Liver (tissue), 8 donors: ENCODE measurements at regions not wholly inside any gene's neighbourhood (a gene's known extent, or its start where the extent isn't known, plus 50 kb on each side); places are given as distances from the start of the nearest gene placed in this dataset.

ENCODE experiments used
- DNase-seq: peaks from one replicate; pipeline ENCODE4 v3.0.0-alpha.2; 2017; ENCODE audit warnings: low spot score
- H3K27ac ChIP-seq, 2 donors: one replicate each; pipeline ENCODE4 v1.7.0; 2013; ENCODE audit warnings: inconsistent platforms in 2 of 2, low read length in 2 of 2, control low read depth in 1 of 2, low read depth in 1 of 2, mild to moderate bottlenecking in 1 of 2
- H3K27me3 ChIP-seq, 4 donors: one replicate each; pipeline versions ENCODE4 v1.6.1 to v1.7.0; 2013; ENCODE audit warnings: low read length in 3 of 4, inconsistent platforms in 1 of 4, mild to moderate bottlenecking in 1 of 4, moderate library complexity in 1 of 4; ENCODE audit not compliant: control insufficient read depth in 4 of 4, insufficient read depth in 4 of 4
- H3K36me3 ChIP-seq, 4 donors: one replicate each; pipeline versions ENCODE4 v1.6.1 to v1.7.0; 2013; ENCODE audit warnings: low read length in 3 of 4, mild to moderate bottlenecking in 3 of 4, low read depth in 1 of 4, moderate library complexity in 1 of 4; ENCODE audit not compliant: control insufficient read depth in 4 of 4, insufficient read depth in 3 of 4
- H3K4me1 ChIP-seq, 4 donors: one replicate each; pipeline versions ENCODE4 v1.6.1 to v1.7.0; 2013; ENCODE audit warnings: low read length in 3 of 4, mild to moderate bottlenecking in 3 of 4, moderate library complexity in 1 of 4; ENCODE audit not compliant: control insufficient read depth in 4 of 4, insufficient read depth in 4 of 4
- H3K4me3 ChIP-seq, 3 donors: one replicate each; pipeline versions ENCODE4 v1.6.1 to v1.7.0; 2013; ENCODE audit warnings: low read length in 3 of 3, control low read depth in 1 of 3, low read depth in 1 of 3, mild to moderate bottlenecking in 1 of 3
- H3K9ac ChIP-seq, 2 donors: one replicate each; pipeline ENCODE4 v1.7.0; 2013; ENCODE audit warnings: low read length in 2 of 2, mild to moderate bottlenecking in 2 of 2, moderate library complexity in 2 of 2, control low read depth in 1 of 2, low read depth in 1 of 2
- H3K9me3 ChIP-seq, 4 donors: one replicate each; pipeline versions ENCODE4 v1.6.1 to v1.7.0; 2013; ENCODE audit warnings: low read length in 3 of 4; ENCODE audit not compliant: control insufficient read depth in 4 of 4
- ATF3 ChIP-seq: IDR thresholded peaks from 2 replicates; pipeline ENCODE4 v1.6.1; 2016; ENCODE audit warnings: antibody characterized with exemption
- CTCF ChIP-seq: fragments of 150-350 bp; IDR thresholded peaks from 2 replicates; pipeline ENCODE4 v1.5.1; 2017; ENCODE audit warnings: improper control_type of control experiment, low read depth, low read length; ENCODE audit not compliant: missing input control
- EGR1 ChIP-seq, 2 donors: IDR thresholded peaks; 2 replicates each; pipeline ENCODE4 v1.6.1; 2016 to 2018; ENCODE audit warnings: antibody characterized with exemption in 2 of 2, low read depth in 2 of 2
- FOXA1 ChIP-seq: IDR thresholded peaks from 2 replicates; pipeline ENCODE4 v1.6.1; 2016; ENCODE audit warnings: antibody characterized with exemption
- FOXA2 ChIP-seq: IDR thresholded peaks from 2 replicates; pipeline ENCODE4 v1.6.1; 2016; ENCODE audit warnings: antibody characterized with exemption
- GABPA ChIP-seq, 2 donors: IDR thresholded peaks in 1 of 2; conservative IDR thresholded peaks in 1 of 2; 2 replicates each; pipeline ENCODE4 v1.6.1; 2016; ENCODE audit warnings: antibody characterized with exemption in 2 of 2, mild to moderate bottlenecking in 1 of 2, moderate library complexity in 1 of 2
- HNF4A ChIP-seq, 2 donors: conservative IDR thresholded peaks; 2 replicates each; pipeline ENCODE4 v1.6.1; 2016; ENCODE audit warnings: antibody characterized with exemption in 2 of 2, mild to moderate bottlenecking in 2 of 2
- HNF4G ChIP-seq: IDR thresholded peaks from 2 replicates; pipeline ENCODE4 v1.6.1; 2016; ENCODE audit warnings: antibody characterized with exemption
- MAX ChIP-seq: IDR thresholded peaks from 2 replicates; pipeline ENCODE4 v1.6.1; 2016; ENCODE audit warnings: antibody characterized with exemption
- NR2F2 ChIP-seq: IDR thresholded peaks from 2 replicates; pipeline ENCODE4 v1.6.1; 2016; ENCODE audit warnings: antibody characterized with exemption
- RAD21 ChIP-seq, 2 donors: IDR thresholded peaks; 2 replicates each; pipeline ENCODE4 v1.6.1; 2016; ENCODE audit warnings: antibody characterized with exemption in 2 of 2, mild to moderate bottlenecking in 2 of 2
- REST ChIP-seq: IDR thresholded peaks from 2 replicates; pipeline ENCODE4 v1.6.1; 2016; ENCODE audit warnings: antibody characterized with exemption, mild to moderate bottlenecking
- RXRA ChIP-seq, 2 donors: IDR thresholded peaks; 2 replicates each; pipeline ENCODE4 v1.6.1; 2017 to 2018; ENCODE audit warnings: antibody characterized with exemption in 2 of 2, mild to moderate bottlenecking in 1 of 2
- SP1 ChIP-seq: IDR thresholded peaks from 2 replicates; pipeline ENCODE4 v1.6.1; 2018; ENCODE audit warnings: antibody characterized with exemption, mild to moderate bottlenecking
- TAF1 ChIP-seq: conservative IDR thresholded peaks from 2 replicates; pipeline ENCODE4 v1.6.1; 2016; ENCODE audit warnings: antibody characterized with exemption, mild to moderate bottlenecking
- YY1 ChIP-seq: IDR thresholded peaks from 2 replicates; pipeline ENCODE4 v1.6.1; 2016; ENCODE audit warnings: antibody characterized with exemption, mild to moderate bottlenecking
- ZBTB33 ChIP-seq: IDR thresholded peaks from 2 replicates; pipeline ENCODE4 v1.6.1; 2016; ENCODE audit warnings: antibody characterized with exemption
- WGBS: extraction: QIAGEN DNeasy Blood & Tissue Kit; methylation state at CpG from one replicate; pipeline ENCODE4 v1.1.7; 2013; 5-methylcytosine and 5-hydroxymethylcytosine counted together
- donor health status: healthy.
- donor health status: healthy.
- donor health status: healthy.
- donor health status: healthy.
- donor health status: healthy.

- H3K36me3 ChIP-seq = no peaks in the 10 kb centered on the region
- no peaks in the 10 kb centered on the region for H3K9me3 ChIP-seq
- 97% methylated on average over 6 of the region's 6 CpGs for WGBS
- H3K27me3 ChIP-seq = no peaks in the 10 kb centered on the region
- TF ChIP-seq ZBTB33 (no peak), HNF4G (no peak), REST (no peak), ATF3 (no peak), TAF1 (no peak), GABPA (IDR thresholded peaks at IDR 0.05 in 1 of 2, conservative IDR thresholded peaks at IDR 0.05 in 1 of 2) (no peak), FOXA2 (no peak), EGR1 (IDR thresholded peaks at IDR 0.05; ENCODE audit: low read depth in 2 of 2) (no peak), RXRA (IDR thresholded peaks at IDR 0.05) (no peak), CTCF (no peak), SP1 (no peak), YY1 (no peak), MAX (no peak), NR2F2 (no peak), HNF4A (conservative IDR thresholded peaks at IDR 0.05) (no peak), FOXA1 (no peak), RAD21 (IDR thresholded peaks at IDR 0.05) (no peak)
- peaks cover 3 to 31% (median 12%) of the 10 kb centered on the region in 4 donors for H3K4me1 ChIP-seq
- H3K9ac ChIP-seq = no peak overlapping the region
- no peak overlapping the region for H3K4me3 ChIP-seq
- DNase-seq = no peak
- no peak overlapping the region for H3K27ac ChIP-seq
Observed at GRCh38 chr20:50299325-50299629, 108.6 kb downstream of the CEBPB start.

- Histone ChIP-seq H3K27me3 (no peaks in the 10 kb centered on the region), H3K9ac (no peak overlapping the region), H3K27ac (no peak overlapping the region), H3K9me3 (no peaks in the 10 kb centered on the region), H3K4me3 (no peak overlapping the region), H3K36me3 (no peaks in the 10 kb centered on the region), H3K4me1 (peaks cover 3 to 34% (median 13%) of the 10 kb centered on the region in 4 donors)
- WGBS = 95% methylated on average over 3 of the region's 3 CpGs
- no peak for TF ChIP-seq EGR1 (IDR thresholded peaks at IDR 0.05; ENCODE audit: low read depth in 2 of 2)
- TF ChIP-seq MAX = no peak
- no peak for TF ChIP-seq REST
- TF ChIP-seq ATF3 = no peak
- TF ChIP-seq CTCF = no peak
- no peak for TF ChIP-seq RXRA (IDR thresholded peaks at IDR 0.05)
- DNase-seq = no peak
Observed at GRCh38 chr20:50301165-50301564, 110.5 kb downstream of the CEBPB start.
